ENCODE measurements at regions not wholly inside any gene's neighbourhood (a gene's known extent, or its start where the extent isn't known, plus 50 kb on each side); places are given as distances from the start of the nearest gene placed in this dataset.

- no peak for TF ChIP-seq CTCF (IDR thresholded peaks at IDR 0.05)
- TF ChIP-seq POLR2A (IDR thresholded peaks at IDR 0.05): no peak
Measured at GRCh38 chr14:35952584-35952983, 126.4 kb downstream of the BRMS1L start.
